Spleen (tissue), 7 donors: ENCODE measurements at regions not wholly inside any gene's neighbourhood (a gene's known extent, or its start where the extent isn't known, plus 50 kb on each side); places are given as distances from the start of the nearest gene placed in this dataset.

ENCODE experiments used
- POLR2AphosphoS5 ChIP-seq, 3 donors: sonication (generic); formaldehyde crosslinking; IDR thresholded peaks; one replicate each; pipeline ENCODE4 v1.5.1; 2017; ENCODE audit warnings: antibody characterized with exemption in 3 of 3
- TF ChIP-seq, protein P1 (sequence below), 11 experiments: fragments of 200-600 bp in 7 of 11; fragments of 450-650 bp in 4 of 11; sonication (generic) in 4 of 11; IDR thresholded peaks in 8 of 11; conservative IDR thresholded peaks in 3 of 11; 1 replicate in 7 of 11; 2 replicates in 4 of 11; pipeline versions ENCODE4 v1.4.0 to v1.8.0; 2016 to 2021; ENCODE audit warnings: antibody characterized with exemption in 11 of 11, inconsistent platforms in 4 of 11, mild to moderate bottlenecking in 1 of 11
- donor health status: DM: no; HTN: no; CAD: no; lungs with moderate emphysema.
- donor health status: DM: no; HTN: no; CAD: no.
- donor health status: DM: no; HTN: no; CAD: no.

- TF ChIP-seq, protein P1, sequence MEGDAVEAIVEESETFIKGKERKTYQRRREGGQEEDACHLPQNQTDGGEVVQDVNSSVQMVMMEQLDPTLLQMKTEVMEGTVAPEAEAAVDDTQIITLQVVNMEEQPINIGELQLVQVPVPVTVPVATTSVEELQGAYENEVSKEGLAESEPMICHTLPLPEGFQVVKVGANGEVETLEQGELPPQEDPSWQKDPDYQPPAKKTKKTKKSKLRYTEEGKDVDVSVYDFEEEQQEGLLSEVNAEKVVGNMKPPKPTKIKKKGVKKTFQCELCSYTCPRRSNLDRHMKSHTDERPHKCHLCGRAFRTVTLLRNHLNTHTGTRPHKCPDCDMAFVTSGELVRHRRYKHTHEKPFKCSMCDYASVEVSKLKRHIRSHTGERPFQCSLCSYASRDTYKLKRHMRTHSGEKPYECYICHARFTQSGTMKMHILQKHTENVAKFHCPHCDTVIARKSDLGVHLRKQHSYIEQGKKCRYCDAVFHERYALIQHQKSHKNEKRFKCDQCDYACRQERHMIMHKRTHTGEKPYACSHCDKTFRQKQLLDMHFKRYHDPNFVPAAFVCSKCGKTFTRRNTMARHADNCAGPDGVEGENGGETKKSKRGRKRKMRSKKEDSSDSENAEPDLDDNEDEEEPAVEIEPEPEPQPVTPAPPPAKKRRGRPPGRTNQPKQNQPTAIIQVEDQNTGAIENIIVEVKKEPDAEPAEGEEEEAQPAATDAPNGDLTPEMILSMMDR (IDR thresholded peaks at IDR 0.05 in 8 of 11, conservative IDR thresholded peaks at IDR 0.05 in 3 of 11) = no peak
- no peak for TF ChIP-seq POLR2AphosphoS5 (IDR thresholded peaks at IDR 0.05)
Measured at GRCh38 chr3:124147429-124147828, 155.5 kb upstream of the ROPN1 start.
